Loucy (cell line): ENCODE measurements at regions not wholly inside any gene's neighbourhood (a gene's known extent, or its start where the extent isn't known, plus 50 kb on each side); places are given as distances from the start of the nearest gene placed in this dataset.
"Not testable (repeated sequence)": the region's sequence is repeated elsewhere in the genome, so short reads cannot be mapped to it uniquely, and the experiment has no call there.

Source experiments
- H2AFZ ChIP-seq: fragments of 200-600 bp; sonication (generic); 2 replicates; pipeline ENCODE4 v1.6.0; 2016; ENCODE audit warnings: antibody characterized with exemption, mild to moderate bottlenecking, low read length, moderate library complexity
- H3F3A ChIP-seq: fragments of 200-600 bp; 2 replicates; pipeline ENCODE4 v1.6.0; 2016; ENCODE audit warnings: antibody characterized with exemption, low read depth, mild to moderate bottlenecking
- H3K27me3 ChIP-seq: fragments of 200-600 bp; sonication (generic); 2 replicates; pipeline ENCODE4 v1.6.1; 2014; ENCODE audit warnings: low read length, mild to moderate bottlenecking; ENCODE audit not compliant: insufficient read depth, poor library complexity, severe bottlenecking
- H3K36me3 ChIP-seq: fragments of 200-600 bp; sonication (generic); 2 replicates; pipeline ENCODE4 v1.6.1; 2016; ENCODE audit warnings: low read length; ENCODE audit not compliant: insufficient read depth
- H3K4me1 ChIP-seq: fragments of 200-600 bp; sonication (generic); 2 replicates; pipeline ENCODE4 v1.5.1; 2014; ENCODE audit warnings: low read length, mild to moderate bottlenecking; ENCODE audit not compliant: insufficient read depth, poor library complexity, severe bottlenecking
- H3K4me2 ChIP-seq: fragments of 200-600 bp; sonication (generic); 2 replicates; pipeline ENCODE4 v1.6.0; 2014; ENCODE audit warnings: antibody characterized with exemption, low read length, low read depth, mild to moderate bottlenecking; ENCODE audit not compliant: poor library complexity, severe bottlenecking
- H3K4me3 ChIP-seq: fragments of 200-600 bp; sonication (generic); 2 replicates; pipeline ENCODE4 v1.5.1; 2014; ENCODE audit warnings: low read length, mild to moderate bottlenecking, mixed read lengths; ENCODE audit not compliant: poor library complexity, severe bottlenecking
- H3K79me2 ChIP-seq: fragments of 200-600 bp; sonication (generic); 2 replicates; pipeline ENCODE4 v1.6.1; 2014; ENCODE audit warnings: low read length; ENCODE audit not compliant: insufficient read depth
- H3K9ac ChIP-seq: fragments of 200-600 bp; sonication (generic); 2 replicates; pipeline ENCODE4 v1.6.0; 2014; ENCODE audit warnings: mild to moderate bottlenecking, low read depth, low read length, moderate library complexity; ENCODE audit not compliant: poor library complexity, severe bottlenecking
- H3K9me2 ChIP-seq: fragments of 200-600 bp; sonication (generic); replicated peaks from 2 replicates; pipeline ENCODE4 v1.6.1; 2016; ENCODE audit warnings: low read depth, low read length, mixed read lengths
- H3K9me3 ChIP-seq: fragments of 200-600 bp; sonication (generic); 2 replicates; pipeline ENCODE4 v1.6.1; 2014; ENCODE audit warnings: mild to moderate bottlenecking, antibody characterized with exemption, low read length, low read depth; ENCODE audit not compliant: insufficient read depth
- H4K20me1 ChIP-seq: fragments of 200-600 bp; sonication (generic); 2 replicates; pipeline ENCODE4 v1.6.0; 2014; ENCODE audit warnings: antibody characterized with exemption, low read length, mild to moderate bottlenecking; ENCODE audit not compliant: insufficient read depth, poor library complexity, severe bottlenecking
- EZH2phosphoT487 ChIP-seq: fragments of 200-600 bp; IDR thresholded peaks from 2 replicates; pipeline ENCODE4 v1.6.1; 2018; ENCODE audit warnings: antibody characterized with exemption, mild to moderate bottlenecking, moderate library complexity, borderline replicate concordance
- TF ChIP-seq, protein P1 (sequence below): fragments of 200-600 bp; sonication (generic); conservative IDR thresholded peaks from 2 replicates; pipeline ENCODE4 v1.5.1; 2014; ENCODE audit warnings: mild to moderate bottlenecking, antibody characterized with exemption, low read length

DNA sequence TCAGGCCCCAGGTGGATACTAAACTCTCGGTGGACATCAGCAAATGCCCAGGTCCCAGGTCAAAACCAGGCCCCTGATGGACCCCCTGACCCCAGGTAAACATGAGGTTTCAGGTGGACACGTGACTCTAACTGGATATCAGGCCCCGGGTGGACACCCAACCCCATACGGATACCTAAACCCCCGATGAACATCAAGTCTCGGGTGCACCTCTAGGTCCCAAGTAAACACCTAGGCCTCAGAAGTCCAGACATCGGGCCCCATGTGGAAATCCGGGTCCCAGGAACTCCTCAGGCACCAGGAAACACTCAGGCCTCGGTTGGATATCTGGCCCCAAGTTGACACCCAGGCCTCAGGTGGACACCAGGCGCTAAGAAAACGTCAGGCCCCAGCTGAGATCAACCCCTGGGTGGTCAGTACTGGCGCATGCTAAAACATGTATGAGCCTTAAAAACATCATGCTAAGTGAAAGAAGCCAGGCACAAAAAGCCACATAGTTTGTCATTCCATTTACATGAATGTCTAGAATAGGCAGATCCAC, 54.4 kb upstream of the SEPTIN5 start:
- TF ChIP-seq, protein P1, sequence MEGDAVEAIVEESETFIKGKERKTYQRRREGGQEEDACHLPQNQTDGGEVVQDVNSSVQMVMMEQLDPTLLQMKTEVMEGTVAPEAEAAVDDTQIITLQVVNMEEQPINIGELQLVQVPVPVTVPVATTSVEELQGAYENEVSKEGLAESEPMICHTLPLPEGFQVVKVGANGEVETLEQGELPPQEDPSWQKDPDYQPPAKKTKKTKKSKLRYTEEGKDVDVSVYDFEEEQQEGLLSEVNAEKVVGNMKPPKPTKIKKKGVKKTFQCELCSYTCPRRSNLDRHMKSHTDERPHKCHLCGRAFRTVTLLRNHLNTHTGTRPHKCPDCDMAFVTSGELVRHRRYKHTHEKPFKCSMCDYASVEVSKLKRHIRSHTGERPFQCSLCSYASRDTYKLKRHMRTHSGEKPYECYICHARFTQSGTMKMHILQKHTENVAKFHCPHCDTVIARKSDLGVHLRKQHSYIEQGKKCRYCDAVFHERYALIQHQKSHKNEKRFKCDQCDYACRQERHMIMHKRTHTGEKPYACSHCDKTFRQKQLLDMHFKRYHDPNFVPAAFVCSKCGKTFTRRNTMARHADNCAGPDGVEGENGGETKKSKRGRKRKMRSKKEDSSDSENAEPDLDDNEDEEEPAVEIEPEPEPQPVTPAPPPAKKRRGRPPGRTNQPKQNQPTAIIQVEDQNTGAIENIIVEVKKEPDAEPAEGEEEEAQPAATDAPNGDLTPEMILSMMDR: no peak
- TF ChIP-seq EZH2phosphoT487: no peak
- Histone ChIP-seq H4K20me1 (no peaks in the 10 kb centered on the region), H2AFZ (no peak overlapping the region), H3K27me3 (no peaks in the 10 kb centered on the region), H3K9me3 (no peaks in the 10 kb centered on the region), H3K4me3 (no peak overlapping the region), H3K4me1 (peaks cover 9% of the 10 kb centered on the region), H3K4me2 (no peak overlapping the region), H3F3A (no peaks in the 10 kb centered on the region), H3K79me2 (no peaks in the 10 kb centered on the region), H3K9ac (no peak overlapping the region), H3K36me3 (no peaks in the 10 kb centered on the region), H3K9me2 (no peaks in the 10 kb centered on the region)

- not testable (repeated sequence) for H2AFZ ChIP-seq
These were observed 53.7 kb upstream of the SEPTIN5 start for GRCh38 chr22:19660583-19660982.

DNA sequence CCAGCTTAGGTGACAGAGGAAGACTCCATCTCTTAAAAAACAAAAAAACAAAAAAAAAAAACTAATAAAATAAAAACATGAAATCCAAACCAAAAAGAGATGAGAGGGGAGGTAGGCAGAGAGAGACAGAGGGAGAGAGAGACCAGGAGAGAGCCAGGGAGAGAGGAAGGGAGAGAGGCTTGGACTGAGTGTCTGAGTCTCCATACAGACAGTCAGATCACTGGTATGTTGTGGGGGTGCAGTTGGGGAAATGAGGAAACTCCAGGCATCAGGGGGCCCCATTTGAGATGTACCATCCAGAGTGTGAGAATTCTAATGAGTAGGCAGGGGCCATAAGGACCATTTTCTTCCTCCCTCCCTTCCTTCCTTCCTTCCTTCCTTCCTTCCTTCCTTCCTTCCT, 53.1 kb upstream of the SEPTIN5 start:
- Histone ChIP-seq H3K4me2 (no peak overlapping the region), H3K36me3 (no peaks in the 10 kb centered on the region), H3K4me1 (peaks cover 9% of the 10 kb centered on the region), H4K20me1 (no peaks in the 10 kb centered on the region), H2AFZ (no peak overlapping the region), H3K9ac (no peak overlapping the region), H3K27me3 (no peaks in the 10 kb centered on the region), H3K79me2 (no peaks in the 10 kb centered on the region), H3K9me3 (no peaks in the 10 kb centered on the region), H3K4me3 (no peak overlapping the region), H3K9me2 (no peaks in the 10 kb centered on the region), H3F3A (no peaks in the 10 kb centered on the region)
- TF ChIP-seq, protein P1: no peak
- no peak for TF ChIP-seq EZH2phosphoT487

More at GRCh38 chr22:19660583-19660982, 53.7 kb upstream of the SEPTIN5 start:
- not testable (repeated sequence) for H4K20me1 ChIP-seq, H3K9me3 ChIP-seq, H3F3A ChIP-seq, H3K4me1 ChIP-seq, H3K27me3 ChIP-seq, H3K79me2 ChIP-seq, H3K9me2 ChIP-seq, H3K36me3 ChIP-seq, H3K9ac ChIP-seq, H3K4me2 ChIP-seq, H3K4me3 ChIP-seq

GRCh38 chr22:19662049-19662684, 52.1 kb upstream of the SEPTIN5 start:
- H3K27me3 ChIP-seq, H3K4me3 ChIP-seq, H3K9me2 ChIP-seq, H3K4me2 ChIP-seq, H4K20me1 ChIP-seq, H3K79me2 ChIP-seq, H3F3A ChIP-seq, H3K9me3 ChIP-seq, H3K4me1 ChIP-seq, H3K36me3 ChIP-seq, H2AFZ ChIP-seq, H3K9ac ChIP-seq: not testable (repeated sequence)
